ENCODE measurements at regions not wholly inside any gene's neighbourhood (a gene's known extent, or its start where the extent isn't known, plus 50 kb on each side); places are given as distances from the start of the nearest gene placed in this dataset.
"Not testable (repeated sequence)": the region's sequence is repeated elsewhere in the genome, so short reads cannot be mapped to it uniquely, and the experiment has no call there.

DNA sequence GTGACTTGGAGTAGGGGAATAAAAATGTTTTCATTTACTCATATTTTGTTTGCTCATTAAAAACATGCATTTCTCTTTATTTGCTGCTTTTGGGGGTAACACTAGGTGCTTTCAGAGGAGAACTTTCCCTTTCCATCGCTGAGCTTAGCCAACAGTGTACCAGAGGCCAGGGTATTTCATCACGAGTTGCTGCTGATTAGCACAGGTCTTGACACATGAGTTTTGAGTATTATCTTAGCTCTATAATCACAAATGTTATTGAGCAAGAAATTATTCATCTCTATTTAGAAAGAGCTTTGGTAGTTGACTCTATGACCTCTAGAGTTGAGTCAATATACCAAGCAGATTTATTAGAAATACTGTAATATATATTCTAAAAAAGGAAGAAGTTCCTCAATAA is 375.9 kb downstream of the NXPH1 start:
- DNase-seq: no peak

DNA sequence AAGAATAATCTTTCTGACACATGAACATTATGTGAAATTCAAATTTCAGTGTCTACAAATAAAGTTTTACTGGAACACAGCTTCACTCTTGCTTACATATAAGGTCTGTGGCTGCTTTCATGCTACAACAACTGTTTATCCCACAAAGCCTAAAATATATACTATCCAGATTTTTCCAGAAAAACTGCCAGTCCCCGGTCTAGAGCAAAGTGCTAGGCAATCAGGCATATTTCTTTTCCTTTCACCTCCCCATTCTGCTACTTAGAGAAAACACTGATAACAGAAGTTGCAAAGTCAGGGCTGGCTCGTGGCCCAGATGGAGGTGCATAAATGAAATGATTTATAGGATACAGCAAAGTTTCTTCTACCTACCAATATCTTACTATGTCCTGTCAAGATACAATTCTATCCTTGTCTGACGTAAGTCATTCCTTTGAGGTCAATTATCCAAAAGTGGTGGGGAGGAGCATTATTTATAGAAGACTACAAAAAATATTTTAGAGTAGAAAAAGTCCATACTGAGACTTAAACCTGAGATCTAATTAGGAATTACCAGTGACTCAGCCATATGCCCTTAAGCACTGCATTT is 384.1 kb downstream of the NXPH1 start:
- DNase-seq: no peak

DNA sequence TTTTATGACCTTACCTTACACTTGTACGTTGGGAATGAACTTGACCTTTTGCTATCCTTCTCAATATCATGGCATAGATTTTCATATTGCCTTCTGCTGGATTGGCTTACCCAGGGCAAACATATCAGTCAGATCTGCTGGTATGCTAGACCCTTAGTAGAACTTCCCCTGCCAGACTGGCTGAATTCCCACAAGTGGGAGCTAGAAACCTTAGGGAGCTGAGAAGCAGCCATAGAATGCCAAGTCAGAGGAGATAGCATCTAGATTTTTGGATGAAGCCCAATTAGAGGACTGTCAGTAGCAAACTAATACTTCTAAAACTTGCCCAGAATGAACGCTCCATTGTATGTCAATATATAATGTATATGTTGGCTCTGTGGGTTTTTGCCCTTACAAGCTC is 385.0 kb downstream of the NXPH1 start:
- DNase-seq: no peak

DNA sequence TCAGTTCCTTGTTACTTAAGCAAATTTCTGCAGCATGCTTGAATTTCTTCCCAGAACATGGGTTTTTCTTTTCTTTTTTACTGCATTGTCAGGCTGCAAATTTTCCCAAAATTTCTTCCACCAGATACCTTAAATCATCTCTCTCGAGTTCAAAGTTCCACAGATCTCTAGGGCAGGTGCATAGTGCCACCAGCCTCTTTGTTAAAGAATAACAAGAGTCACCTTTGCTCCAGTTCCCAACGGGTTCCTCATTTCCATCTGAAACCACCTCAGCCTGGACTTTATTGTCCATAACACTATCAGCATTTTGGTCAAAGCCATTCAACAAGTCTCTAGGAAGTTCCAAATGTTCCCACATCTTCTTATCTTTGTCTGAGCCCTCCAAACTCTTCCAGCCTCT is 389.2 kb downstream of the NXPH1 start:
- DNase-seq: no peak

DNA sequence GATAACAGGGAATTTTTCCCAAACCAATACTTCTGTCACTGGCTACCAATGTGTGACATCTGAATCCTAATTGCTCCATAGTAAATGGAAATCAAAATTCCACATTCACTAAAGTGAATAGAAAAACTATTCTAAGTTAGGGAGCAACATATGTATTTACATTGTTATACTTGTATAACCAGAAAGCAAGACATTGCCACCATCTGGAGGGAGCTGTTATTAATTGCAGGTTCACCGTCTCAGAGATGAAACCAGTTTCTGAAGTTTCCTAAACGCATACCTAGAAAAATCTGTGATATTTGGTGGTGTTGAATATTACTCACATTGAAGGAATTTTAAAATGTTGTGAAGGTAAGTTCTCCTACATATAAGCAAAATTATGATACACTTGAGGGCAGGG is 390.1 kb downstream of the NXPH1 start:
- DNase-seq: no peak

DNA sequence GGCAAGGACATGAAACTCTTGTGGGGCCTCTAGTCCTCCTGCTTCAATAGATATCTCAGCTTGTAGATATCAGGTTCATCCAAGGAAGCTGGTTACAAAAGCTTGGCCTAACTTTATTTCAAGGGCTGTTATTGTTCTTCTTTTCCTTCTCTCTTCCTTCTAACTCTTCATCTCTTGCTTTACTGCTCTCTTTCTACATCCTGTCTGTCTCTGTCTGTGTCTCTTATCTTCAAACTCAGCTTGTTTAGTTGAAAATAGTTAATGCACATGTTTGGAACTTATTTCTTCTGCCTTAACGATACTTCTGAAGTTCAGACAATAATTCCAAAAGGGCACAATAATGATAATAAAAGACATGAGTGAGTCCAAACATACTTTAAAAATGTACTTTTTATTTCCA is 393.9 kb downstream of the NXPH1 start:
- DNase-seq: no peak

DNA sequence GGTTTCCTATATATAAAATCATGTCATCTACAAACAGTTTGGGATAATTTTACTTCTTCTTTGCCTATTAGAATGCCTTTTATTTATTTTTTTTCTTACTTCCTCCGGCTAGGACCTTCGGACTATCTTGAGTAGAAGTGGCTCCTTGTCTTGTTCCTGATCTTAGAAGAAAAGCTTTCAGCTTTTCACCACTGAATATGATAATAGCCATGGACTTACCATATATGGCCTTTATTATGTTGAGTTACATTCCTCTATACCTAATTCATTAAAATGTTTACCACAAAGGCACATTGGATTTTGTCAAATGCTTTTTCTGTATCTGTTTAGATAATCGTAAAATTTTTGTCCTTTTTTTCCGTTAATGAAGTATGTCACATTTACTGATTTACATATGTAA is 395.7 kb downstream of the NXPH1 start:
- no peak for DNase-seq

DNA sequence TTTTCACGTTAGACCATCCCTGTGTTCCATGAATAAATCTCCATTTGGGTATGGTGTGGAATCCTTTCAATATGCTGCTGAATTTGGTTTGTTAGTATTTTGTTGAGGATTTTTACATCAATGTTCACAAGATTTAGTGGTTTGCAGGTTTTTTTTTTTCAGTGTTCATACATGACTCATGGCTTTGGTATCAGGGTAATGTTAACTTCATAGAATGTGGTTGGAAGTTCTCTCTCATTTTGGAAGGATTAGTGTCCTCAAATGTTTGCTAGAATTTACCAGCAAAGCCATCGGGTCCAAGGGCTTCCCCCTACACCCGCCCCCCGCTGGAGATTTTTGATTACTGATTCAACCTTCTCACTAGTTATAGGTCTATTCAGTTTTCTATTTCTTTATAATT is 398.0 kb downstream of the NXPH1 start:
- no peak for DNase-seq

DNA sequence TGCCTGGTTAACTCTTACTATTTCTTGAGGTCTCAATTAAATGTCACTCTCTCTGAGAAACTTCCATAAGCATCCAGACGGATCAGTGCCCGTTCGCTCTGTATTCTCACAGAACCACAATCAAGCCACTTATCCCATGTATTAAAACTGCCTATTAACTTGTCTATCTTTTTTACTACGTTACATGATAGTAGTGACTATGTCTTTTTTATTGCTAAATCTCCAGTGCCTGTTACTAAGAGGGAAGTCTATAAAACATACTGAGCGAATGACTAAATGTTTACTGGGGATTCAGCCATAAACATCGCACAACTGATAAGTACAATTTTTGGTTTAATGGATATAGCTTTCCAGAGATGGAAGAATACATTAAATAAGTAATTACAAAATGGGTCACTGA is 399.9 kb downstream of the NXPH1 start:
- DNase-seq: no peak

DNA sequence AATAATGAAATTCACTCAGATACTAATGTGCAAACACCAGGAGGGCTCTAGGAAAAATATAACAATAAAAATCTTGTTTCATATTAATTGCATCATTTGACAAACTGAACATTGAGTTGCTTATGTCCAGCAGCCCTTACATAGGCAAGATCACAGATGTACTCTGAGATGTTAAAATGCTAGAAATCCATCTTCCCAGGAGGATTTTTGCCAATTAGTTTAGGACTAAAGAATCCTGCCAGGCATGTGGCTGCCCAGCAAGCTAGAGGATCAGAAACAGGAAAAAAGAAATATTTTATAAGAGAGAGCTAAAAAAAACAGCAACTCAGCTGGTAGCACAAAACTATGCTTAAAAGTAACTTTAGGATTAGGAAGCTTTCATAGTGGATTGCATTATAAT is 407.8 kb downstream of the NXPH1 start:
- DNase-seq: no peak

DNA sequence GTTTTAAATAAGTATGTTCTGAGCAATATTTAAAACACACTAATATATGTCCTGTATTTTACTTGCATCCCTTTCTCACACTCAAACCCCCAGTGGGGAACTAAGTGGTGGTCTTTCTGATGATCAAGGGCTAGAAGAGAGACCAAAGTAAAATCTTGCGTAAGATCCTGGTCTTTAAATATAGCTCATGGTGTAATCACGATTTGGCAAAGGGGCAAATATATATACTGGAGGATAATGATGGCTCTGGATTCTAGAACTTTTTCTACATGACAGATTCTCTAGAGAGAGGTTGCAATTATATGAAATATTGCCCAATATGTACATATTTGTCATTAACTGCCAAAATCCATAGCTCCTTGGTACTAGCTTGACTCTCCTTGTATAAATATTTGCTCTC is 438.3 kb downstream of the NXPH1 start:
- no peak for DNase-seq

DNA sequence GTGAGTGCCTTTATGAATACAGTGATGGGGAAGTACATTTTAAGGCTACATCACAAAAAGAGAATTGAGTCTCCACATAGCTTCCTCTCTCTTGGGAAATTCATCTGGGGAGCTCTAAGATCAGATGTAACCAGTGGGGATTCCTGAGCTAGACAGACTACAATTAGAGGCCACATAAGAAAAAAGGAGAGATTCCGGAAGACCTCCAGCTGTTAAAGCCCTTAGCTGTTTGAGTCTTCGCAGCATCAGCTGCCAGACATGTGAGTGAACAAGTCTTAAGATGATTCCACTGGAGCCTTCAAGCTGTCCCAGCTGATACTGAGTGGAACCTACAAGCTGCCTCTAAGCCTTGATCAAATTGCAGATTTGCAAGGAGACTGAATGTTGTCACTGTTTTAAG is 448.5 kb downstream of the NXPH1 start:
- no peak for DNase-seq

DNA sequence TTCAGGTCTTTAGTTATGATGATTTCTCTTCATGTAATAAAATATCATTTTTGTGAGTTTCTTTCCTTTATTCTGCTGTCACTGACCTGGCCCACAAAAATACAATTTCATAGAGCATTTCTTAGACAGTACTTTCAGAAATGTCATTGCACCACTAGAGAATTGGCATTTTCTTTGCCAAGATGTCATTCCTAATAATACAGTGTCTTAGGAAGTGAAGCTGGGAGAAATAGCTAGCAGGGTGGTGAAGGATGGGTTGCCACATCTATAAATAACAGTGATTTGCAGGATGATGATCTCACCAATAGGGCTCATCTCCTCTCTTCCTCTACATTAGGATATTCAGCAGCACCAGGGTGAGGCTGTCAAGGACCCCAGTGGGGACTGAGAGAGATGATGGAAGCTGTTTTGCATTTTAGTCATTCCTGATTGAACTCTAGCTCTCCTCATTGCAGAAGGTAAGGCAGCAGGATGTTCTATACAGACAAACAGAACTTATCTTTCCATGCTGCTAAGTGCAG is 452.1 kb downstream of the NXPH1 start:
- no peak for DNase-seq

DNA sequence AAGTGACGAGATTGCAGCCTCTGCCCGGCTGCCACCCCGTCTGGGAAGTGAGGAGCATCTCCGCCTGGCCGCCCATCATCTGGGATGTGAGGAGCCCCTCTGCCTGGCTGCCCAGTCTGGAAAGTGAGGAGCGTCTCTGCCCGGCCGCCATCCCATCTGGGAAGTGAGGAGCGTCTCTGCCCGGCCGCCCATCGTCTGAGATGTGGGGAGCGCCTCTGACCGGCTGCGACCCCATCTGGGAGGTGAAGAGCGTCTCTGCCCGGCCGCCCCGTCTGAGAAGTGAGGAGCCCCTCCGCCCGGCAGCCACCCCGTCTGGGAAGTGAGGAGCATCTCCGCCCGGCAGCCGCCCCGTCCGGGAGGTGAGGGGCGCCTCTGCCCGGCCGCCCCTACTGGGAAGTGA is 456.9 kb downstream of the NXPH1 start:
- DNase-seq: not testable (repeated sequence)

DNA sequence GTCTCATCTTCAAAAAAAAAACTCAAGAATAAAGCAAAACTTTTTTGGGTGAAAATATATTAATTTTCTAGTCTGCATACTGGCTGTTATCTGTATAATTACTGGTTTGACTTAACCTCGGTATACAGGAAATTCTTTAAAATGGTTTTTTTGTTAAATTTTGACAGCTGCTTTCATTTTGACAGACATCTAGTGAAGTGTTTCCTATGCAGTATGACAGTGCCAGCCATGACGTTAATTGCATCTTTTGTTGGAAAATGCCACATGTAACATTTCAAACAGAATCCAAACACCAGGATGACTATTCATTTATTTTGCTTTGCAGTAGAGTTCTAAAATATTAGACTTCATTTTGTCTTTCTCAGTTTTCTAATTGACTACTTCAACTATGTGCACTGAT is 460.4 kb downstream of the NXPH1 start:
- DNase-seq: no peak

DNA sequence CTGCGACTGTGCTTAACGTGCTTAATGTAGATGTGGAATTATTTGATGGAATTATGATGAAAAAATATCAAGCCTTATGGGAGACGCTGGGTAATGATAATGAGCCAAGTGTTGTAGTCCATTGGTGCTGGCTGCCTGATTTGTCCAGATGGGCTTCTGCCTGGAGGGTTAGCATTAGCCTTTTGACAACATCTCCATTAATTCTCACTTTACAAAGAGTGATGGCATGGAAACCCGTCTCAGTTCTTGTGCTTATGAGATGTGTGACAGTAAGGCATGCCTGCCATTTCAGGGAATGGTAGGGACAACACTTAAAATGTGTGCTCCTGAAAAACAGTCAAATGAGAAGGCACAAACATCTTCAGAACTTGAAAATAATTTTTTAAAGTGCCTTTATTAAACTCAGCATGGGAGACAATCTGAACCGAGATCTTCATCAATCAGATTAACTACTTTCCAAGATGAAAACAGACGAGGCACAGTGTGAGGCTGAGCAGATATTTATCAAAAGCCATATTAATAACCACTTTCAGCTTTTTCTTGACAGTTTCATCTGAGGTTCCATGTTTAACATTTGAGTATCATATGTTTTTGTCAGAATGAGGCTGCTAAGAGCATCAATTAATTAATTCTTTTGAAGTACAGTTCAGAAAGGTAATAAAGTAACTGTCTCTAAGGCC is 473.1 kb downstream of the NXPH1 start:
- no peak for DNase-seq

DNA sequence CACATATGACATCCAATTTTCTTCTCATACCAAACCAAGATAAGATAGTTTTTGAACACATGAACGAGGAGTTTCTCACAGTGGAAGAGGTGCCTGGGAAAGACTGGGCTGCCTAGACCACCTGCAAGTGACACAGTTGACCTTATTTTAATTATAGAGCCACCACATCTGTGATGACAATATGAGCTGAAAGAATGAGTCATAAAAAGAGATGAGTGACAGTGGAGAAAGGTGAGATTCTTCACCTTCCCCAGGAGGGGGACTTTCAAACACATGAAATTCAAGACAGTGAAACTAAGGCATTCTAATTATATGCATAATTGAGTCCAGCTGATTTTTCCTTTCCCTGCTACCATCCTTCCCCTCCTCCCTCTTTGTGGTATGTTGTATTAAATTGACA is 475.5 kb downstream of the NXPH1 start:
- DNase-seq: no peak

DNA sequence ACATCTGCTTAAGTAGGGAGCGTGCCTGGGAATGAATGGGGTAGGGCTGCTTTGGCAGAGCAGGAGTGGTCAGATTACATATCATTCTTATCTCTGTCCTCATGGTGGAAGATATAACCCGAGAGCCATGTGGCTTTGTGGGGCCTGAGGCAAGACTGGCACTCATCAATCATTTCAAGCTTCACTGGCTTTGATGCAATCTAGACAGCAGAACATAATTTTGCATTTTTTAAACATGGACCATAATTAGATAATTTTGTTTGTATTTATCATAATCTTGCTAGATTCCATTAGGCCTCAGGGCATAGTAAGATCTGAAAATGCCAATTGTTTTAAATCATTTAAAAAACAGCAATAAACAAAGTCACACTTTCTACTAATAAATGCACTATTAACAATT is 480.3 kb downstream of the NXPH1 start:
- no peak for DNase-seq

DNA sequence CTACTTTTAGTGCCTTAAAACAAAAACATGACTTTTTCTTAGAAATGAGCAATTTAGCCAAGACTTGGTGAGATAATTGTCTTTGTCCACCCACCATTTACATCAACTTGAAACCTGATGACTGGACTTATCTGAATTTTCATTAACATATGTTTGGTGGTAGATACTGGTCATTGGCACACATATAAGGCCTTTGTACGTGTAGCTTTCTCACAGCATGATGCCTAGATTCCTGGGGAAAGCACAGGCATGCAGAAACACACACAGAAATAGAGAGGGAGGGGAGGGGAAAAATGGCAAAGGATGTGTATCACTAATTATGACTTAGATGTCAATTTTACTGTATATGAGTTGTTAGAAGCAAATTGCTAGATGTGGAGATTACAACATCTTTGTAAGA is 488.4 kb downstream of the NXPH1 start:
- no peak for DNase-seq

DNA sequence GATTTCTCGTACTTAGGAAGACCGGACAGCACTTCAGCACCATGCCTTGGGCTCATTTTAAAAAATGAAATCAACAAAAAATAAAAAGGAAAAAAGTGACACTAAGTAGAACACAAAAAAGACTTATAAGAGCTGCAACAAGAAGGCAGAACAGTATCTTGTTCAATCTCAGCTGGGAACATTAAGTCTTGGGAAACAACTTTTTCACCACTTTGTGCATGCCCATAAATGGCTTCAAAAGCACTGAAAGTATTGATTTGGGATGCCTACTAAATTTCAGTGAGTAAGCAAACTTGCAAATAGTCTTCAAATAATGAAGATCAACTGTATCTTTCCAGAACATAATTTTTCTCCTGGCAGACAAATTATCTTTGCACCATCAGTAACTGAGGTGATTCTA is 489.3 kb downstream of the NXPH1 start:
- no peak for DNase-seq

DNA sequence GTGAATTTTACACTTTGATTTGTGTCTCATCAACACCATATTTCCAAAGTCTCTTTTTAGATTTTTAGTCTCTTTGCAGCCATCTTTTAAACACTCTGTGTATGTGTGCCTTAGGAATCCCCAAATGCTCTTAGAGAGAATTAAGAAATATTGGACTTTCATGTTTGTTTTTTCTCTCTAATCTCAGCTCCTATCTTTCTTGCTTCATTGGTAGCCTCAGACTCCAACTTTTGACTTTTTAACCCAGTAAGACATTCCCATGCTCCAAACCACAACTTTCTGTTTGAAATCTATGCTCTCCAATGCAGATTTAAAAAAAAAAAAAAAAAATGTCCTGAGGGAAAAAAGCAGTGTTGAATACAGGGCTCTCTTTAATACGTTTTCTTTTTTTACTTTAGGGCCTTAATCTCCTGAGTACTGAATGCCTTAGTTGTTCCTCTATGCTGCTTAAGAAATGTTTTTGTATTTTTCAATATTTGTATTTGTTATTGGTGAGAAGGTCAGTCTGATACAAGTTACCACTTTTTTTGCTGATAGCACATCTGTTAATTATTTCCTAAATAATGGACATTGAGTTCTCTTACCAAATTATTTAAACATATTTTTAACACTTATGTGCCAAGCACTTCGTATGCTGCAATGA is 489.9 kb downstream of the NXPH1 start:
- no peak for DNase-seq

DNA sequence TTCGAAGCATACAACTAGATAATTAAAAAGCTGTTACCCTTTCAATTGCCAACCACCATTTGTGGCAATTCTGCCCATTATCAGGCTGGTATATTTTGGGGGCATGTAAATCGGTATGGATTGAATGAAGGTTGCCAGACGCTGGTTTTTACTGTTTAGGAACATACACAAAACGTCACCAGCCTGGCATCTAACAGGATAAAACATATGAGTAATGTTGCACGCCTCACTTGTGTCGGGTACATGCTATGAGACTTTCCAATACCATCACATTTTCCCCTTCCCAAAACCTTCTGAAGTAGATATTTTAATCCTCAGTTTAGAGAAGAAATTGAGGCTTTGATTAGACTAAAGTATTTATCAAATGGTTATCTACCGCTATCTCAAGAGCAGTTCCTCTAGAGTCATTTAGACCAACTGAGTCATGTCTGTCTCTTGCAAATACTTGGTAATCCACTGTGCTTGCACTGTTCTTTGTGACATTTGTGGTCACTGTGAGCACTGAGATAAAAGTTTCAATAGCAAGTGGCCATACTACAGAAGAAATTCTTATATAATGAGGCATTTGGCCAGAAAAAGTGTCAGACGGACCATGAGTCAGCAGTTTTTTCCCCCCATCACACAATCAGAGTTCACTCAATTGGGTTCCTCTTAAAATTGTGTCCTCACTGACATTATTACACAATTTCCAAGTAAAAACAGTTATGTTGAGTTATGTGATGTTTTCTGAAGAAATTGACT is 498.7 kb downstream of the NXPH1 start:
- DNase-seq: no peak

DNA sequence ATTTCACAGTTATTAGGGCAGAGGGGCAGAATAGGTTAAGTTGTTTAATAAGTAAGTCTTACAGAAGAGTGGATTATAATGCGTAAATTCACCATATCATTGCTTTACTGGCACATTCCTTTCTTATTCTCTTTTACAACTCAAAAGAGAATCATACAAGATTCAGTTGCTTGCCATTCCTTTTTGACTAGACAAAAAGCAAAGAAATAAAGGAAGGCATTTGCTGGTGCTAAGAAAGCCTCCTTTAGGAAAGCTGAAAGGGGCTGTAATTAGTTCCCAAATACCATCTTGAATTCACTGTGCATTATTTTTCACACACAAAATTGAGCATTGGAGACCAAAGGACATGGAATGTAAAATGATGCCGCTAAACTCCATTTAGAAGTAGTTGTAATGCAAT is 499.3 kb downstream of the NXPH1 start:
- no peak for DNase-seq
